Suprapubic skin (tissue), 4 donors: ENCODE measurements at regions not wholly inside any gene's neighbourhood (a gene's known extent, or its start where the extent isn't known, plus 50 kb on each side); places are given as distances from the start of the nearest gene placed in this dataset.

Source experiments
- DNase-seq, 2 donors: peaks; one replicate each; pipeline ENCODE4 v3.0.0-alpha.2; 2019; ENCODE audit warnings: low spot score in 2 of 2
- H3K27ac ChIP-seq: fragments of 200-600 bp; sonication (generic); one replicate; pipeline ENCODE4 v1.5.1; 2019
- H3K27me3 ChIP-seq: fragments of 200-600 bp; sonication (generic); one replicate; pipeline ENCODE4 v1.5.1; 2019
- H3K36me3 ChIP-seq: fragments of 200-600 bp; sonication (generic); one replicate; pipeline ENCODE4 v1.5.1; 2019
- H3K4me1 ChIP-seq: fragments of 200-600 bp; sonication (generic); one replicate; pipeline ENCODE4 v1.5.1; 2019
- H3K4me3 ChIP-seq: fragments of 200-600 bp; sonication (generic); one replicate; pipeline ENCODE4 v1.5.1; 2019; ENCODE audit warnings: mild to moderate bottlenecking
- H3K9me3 ChIP-seq: fragments of 200-600 bp; sonication (generic); one replicate; pipeline ENCODE4 v1.5.1; 2019
- CTCF ChIP-seq, 2 donors: fragments of 200-600 bp in 1 of 2; fragments of 450-650 bp in 1 of 2; sonication (generic) in 1 of 2; IDR thresholded peaks; one replicate each; pipeline ENCODE4 v1.5.1; 2016 to 2019; ENCODE audit warnings: antibody characterized with exemption in 2 of 2, mild to moderate bottlenecking in 1 of 2, moderate library complexity in 1 of 2
- EP300 ChIP-seq: sonication (generic); formaldehyde crosslinking; IDR thresholded peaks from one replicate; pipeline ENCODE4 v1.6.1; 2017; ENCODE audit warnings: antibody characterized with exemption
- POLR2A ChIP-seq, 2 donors: fragments of 450-650 bp; IDR thresholded peaks; one replicate each; pipeline ENCODE4 v1.6.1; 2017; ENCODE audit warnings: antibody characterized with exemption in 2 of 2, mild to moderate bottlenecking in 2 of 2, moderate library complexity in 2 of 2
- POLR2AphosphoS5 ChIP-seq, 3 donors: sonication (generic); formaldehyde crosslinking; IDR thresholded peaks; one replicate each; pipeline ENCODE4 v1.6.1; 2017; ENCODE audit warnings: antibody characterized with exemption in 3 of 3
- WGBS: methylation state at CpG from one replicate; pipeline ENCODE4 v1.1.5; 2018; 5-methylcytosine and 5-hydroxymethylcytosine counted together

DNA sequence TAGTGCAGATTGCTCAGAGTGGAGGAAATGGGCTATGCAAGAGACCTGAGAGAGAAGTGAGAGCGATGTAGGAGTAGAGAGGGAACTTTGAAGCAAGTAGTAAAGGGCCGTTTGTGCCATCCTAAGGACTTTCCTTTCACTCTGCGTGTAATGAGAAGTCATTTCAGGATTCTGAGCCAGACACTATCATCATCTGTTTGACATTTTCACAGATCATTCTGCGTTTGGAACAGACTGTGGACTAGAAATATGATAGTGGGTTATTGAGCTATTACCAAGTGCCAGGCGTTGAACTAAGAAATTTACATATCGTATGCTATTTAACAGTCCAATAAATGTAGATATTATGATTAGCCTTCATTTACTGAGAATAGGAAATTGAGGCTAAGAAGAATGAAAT lies 150.0 kb upstream of the ROBO2 start:
- DNase-seq = no peak
- WGBS = 76% methylated on average over 6 of the region's 6 CpGs

GRCh38 chr3:76897076-76897475 lies 142.8 kb upstream of the ROBO2 start:
- no peak for DNase-seq
- WGBS = 65% methylated on average over 2 of the region's 2 CpGs
- Histone ChIP-seq H3K36me3 (no peaks in the 10 kb centered on the region), H3K9me3 (no peaks in the 10 kb centered on the region), H3K4me3 (no peak overlapping the region), H3K4me1 (no peaks in the 10 kb centered on the region), H3K27me3 (no peaks in the 10 kb centered on the region), H3K27ac (no peak overlapping the region)
- TF ChIP-seq POLR2AphosphoS5 (IDR thresholded peaks at IDR 0.05) (no peak), EP300 (no peak), POLR2A (IDR thresholded peaks at IDR 0.05) (no peak), CTCF (IDR thresholded peaks at IDR 0.05) (no peak)

More for the DNA sequence above, 150.0 kb upstream of the ROBO2 start:
- no peak for TF ChIP-seq POLR2A (IDR thresholded peaks at IDR 0.05)
- TF ChIP-seq EP300 = no peak
- no peak for TF ChIP-seq POLR2AphosphoS5 (IDR thresholded peaks at IDR 0.05)
- no peak for TF ChIP-seq CTCF (IDR thresholded peaks at IDR 0.05)
- Histone ChIP-seq H3K4me3 (no peak overlapping the region), H3K27ac (no peak overlapping the region), H3K27me3 (no peaks in the 10 kb centered on the region), H3K9me3 (no peaks in the 10 kb centered on the region), H3K36me3 (no peaks in the 10 kb centered on the region), H3K4me1 (no peaks in the 10 kb centered on the region)

DNA sequence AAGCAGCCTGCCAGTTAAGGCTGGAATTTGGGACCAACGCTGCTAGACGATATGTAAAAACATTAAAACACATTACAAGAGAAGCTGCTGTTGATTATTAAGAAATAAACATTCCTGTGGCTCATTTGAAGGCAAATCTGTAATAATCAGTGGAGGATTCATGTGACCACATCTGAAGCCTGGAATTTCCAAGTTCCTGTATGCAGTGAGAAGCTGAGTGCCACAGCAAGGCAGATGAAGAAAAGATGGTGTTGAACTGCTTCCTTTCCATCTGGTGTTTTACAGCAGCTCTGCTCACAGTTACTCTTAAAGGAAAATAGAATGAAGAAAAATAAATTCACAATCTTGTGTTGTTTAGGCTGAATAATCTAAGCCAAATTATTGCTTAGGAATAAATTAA lies 139.3 kb upstream of the ROBO2 start:
- no peak for DNase-seq
- WGBS = 64% methylated on average over 2 of the region's 2 CpGs
- H3K9me3 ChIP-seq = no peaks in the 10 kb centered on the region
- no peaks in the 10 kb centered on the region for H3K36me3 ChIP-seq
- H3K27ac ChIP-seq = no peak overlapping the region
- no peak overlapping the region for H3K4me3 ChIP-seq
- TF ChIP-seq POLR2A (IDR thresholded peaks at IDR 0.05) (no peak), EP300 (no peak), POLR2AphosphoS5 (IDR thresholded peaks at IDR 0.05) (no peak), CTCF (IDR thresholded peaks at IDR 0.05) (no peak)
- H3K4me1 ChIP-seq = no peaks in the 10 kb centered on the region
- H3K27me3 ChIP-seq = no peaks in the 10 kb centered on the region

DNA sequence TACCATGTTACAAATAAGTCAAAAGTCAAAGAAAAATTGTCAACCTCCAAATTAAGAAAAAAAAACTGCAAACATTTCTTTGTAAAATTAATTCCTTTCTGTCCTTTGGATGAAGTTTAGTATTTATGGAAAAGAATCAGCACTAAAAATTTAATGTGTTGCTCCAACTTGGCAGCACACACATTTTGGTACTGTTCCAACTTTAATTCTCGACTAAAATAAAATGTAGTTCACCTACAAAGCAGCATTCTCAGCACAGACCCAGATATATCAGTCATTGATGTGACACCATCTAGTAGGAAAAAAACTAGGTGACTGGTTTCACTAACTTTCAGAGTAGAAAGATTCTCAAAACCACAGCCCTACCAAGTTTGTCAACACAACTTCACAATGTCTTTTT lies 131.7 kb upstream of the ROBO2 start:
- Histone ChIP-seq H3K4me3 (no peak overlapping the region), H3K36me3 (no peaks in the 10 kb centered on the region), H3K9me3 (no peaks in the 10 kb centered on the region), H3K4me1 (no peaks in the 10 kb centered on the region), H3K27me3 (no peaks in the 10 kb centered on the region), H3K27ac (no peak overlapping the region)
- 7% methylated on average over 1 of the region's 1 CpG for WGBS
- TF ChIP-seq POLR2AphosphoS5 (IDR thresholded peaks at IDR 0.05) (no peak), CTCF (IDR thresholded peaks at IDR 0.05) (no peak), POLR2A (IDR thresholded peaks at IDR 0.05) (no peak), EP300 (no peak)
- no peak for DNase-seq

GRCh38 chr3:76912841-76913383 lies 127.0 kb upstream of the ROBO2 start:
- Histone ChIP-seq H3K27me3 (no peaks in the 10 kb centered on the region), H3K36me3 (no peaks in the 10 kb centered on the region)
- 83% methylated on average over 12 of the region's 12 CpGs for WGBS

More at GRCh38 chr3:76912841-76913383, 127.0 kb upstream of the ROBO2 start:
- no peaks in the 10 kb centered on the region for H3K4me1 ChIP-seq
- no peak for DNase-seq
- no peak overlapping the region for H3K4me3 ChIP-seq
- no peak overlapping the region for H3K27ac ChIP-seq
- TF ChIP-seq POLR2AphosphoS5 (IDR thresholded peaks at IDR 0.05) = no peak
- no peak for TF ChIP-seq EP300
- no peak for TF ChIP-seq CTCF (IDR thresholded peaks at IDR 0.05)
- TF ChIP-seq POLR2A (IDR thresholded peaks at IDR 0.05) = no peak
- H3K9me3 ChIP-seq = no peaks in the 10 kb centered on the region
